PC-9 (cell line): ENCODE measurements at regions not wholly inside any gene's neighbourhood (a gene's known extent, or its start where the extent isn't known, plus 50 kb on each side); places are given as distances from the start of the nearest gene placed in this dataset.

Source experiments
- BruUV-seq: library from RNA; stranded (reverse); fragments of 400-500 nt; replicated peaks from 2 replicates; lab custom pipeline; 2021; lab: Mats Ljungman, UMichigan
- CTCF ChIA-PET: fragments of 300-600 bp; sonication (Branson Sonifier 250); formaldehyde crosslinking; loops from one replicate; lab custom pipeline; 2022; ENCODE audit warnings: antibody characterized with exemption; lab: Charles Lee
- POLR2A ChIA-PET: fragments of 300-600 bp; sonication (Branson Sonifier 250); formaldehyde crosslinking; loops from one replicate; lab custom pipeline; 2022; ENCODE audit warnings: antibody characterized with exemption; ENCODE audit not compliant: unreplicated experiment; lab: Charles Lee
- DNase-seq, 2 experiments: peaks; one replicate each; pipeline versions ENCODE4 v3.0.0 to v3.0.0-alpha.2; 2015 to 2022; ENCODE audit warnings: mixed read lengths in 1 of 2
- H2AFZ ChIP-seq: fragments of 200-600 bp; sonication (generic); 2 replicates; pipeline ENCODE4 v1.8.1; 2017; ENCODE audit warnings: antibody characterized with exemption
- H3F3A ChIP-seq: fragments of 200-600 bp; sonication (generic); 2 replicates; pipeline ENCODE4 v1.8.1; 2017; ENCODE audit warnings: antibody characterized with exemption, mild to moderate bottlenecking, low read depth; ENCODE audit not compliant: insufficient read depth
- H3K27ac ChIP-seq: fragments of 200-600 bp; sonication (generic); 2 replicates; pipeline ENCODE4 v1.6.1; 2016; ENCODE audit warnings: mixed run types
- H3K27me3 ChIP-seq: fragments of 200-600 bp; sonication (generic); 2 replicates; pipeline ENCODE4 v1.6.1; 2016; ENCODE audit warnings: low read depth, mixed run types; ENCODE audit not compliant: insufficient read depth
- H3K36me3 ChIP-seq: fragments of 200-600 bp; sonication (generic); 2 replicates; pipeline ENCODE4 v1.6.1; 2016; ENCODE audit warnings: low read depth, mixed run types
- H3K4me1 ChIP-seq: fragments of 200-600 bp; sonication (generic); replicated peaks from 2 replicates; pipeline ENCODE4 v1.6.1; 2016; ENCODE audit warnings: mixed run types; ENCODE audit not compliant: insufficient read depth
- H3K4me2 ChIP-seq: fragments of 200-600 bp; sonication (generic); 2 replicates; pipeline ENCODE4 v1.6.1; 2017; ENCODE audit warnings: mixed run types
- H3K4me3 ChIP-seq: fragments of 200-600 bp; sonication (generic); 2 replicates; pipeline ENCODE4 v1.6.1; 2016; ENCODE audit warnings: mixed run types
- H3K79me2 ChIP-seq: fragments of 200-600 bp; sonication (generic); 2 replicates; pipeline ENCODE4 v1.6.1; 2017; ENCODE audit warnings: low read depth, mixed run types
- H3K9me2 ChIP-seq: fragments of 200-600 bp; sonication (generic); 2 replicates; pipeline ENCODE4 v1.8.1; 2017; ENCODE audit warnings: mild to moderate bottlenecking; ENCODE audit not compliant: insufficient read depth
- H3K9me3 ChIP-seq: fragments of 200-600 bp; sonication (generic); 2 replicates; pipeline ENCODE4 v1.8.1; 2016; ENCODE audit warnings: low read depth; ENCODE audit not compliant: insufficient read depth
- H4K20me1 ChIP-seq: fragments of 200-600 bp; sonication (generic); 2 replicates; pipeline ENCODE4 v1.8.1; 2017; ENCODE audit not compliant: insufficient read depth
- EZH2 ChIP-seq: fragments of 200-600 bp; sonication (generic); IDR thresholded peaks from 2 replicates; pipeline ENCODE4 v1.8.0; 2017; ENCODE audit warnings: antibody characterized with exemption, low read depth
- intact Hi-C: fragments of 100-400 bp; cut with micrococcal nuclease; formaldehyde crosslinking; loops from one replicate; pipeline ENCODE4 v1.10.0; 2022; ENCODE audit not compliant: unreplicated experiment
- TF ChIP-seq, protein P1 (sequence below): fragments of 200-600 bp; sonication (generic); conservative IDR thresholded peaks from 2 replicates; pipeline ENCODE4 v1.6.1; 2017; ENCODE audit warnings: mixed run types, antibody characterized with exemption, mild to moderate bottlenecking, moderate library complexity

GRCh38 chr15:81910355-81911021, 135.3 kb downstream of the MEX3B start:
- Histone ChIP-seq H3K36me3 (no peaks in the 10 kb centered on the region), H3K9me3 (no peaks in the 10 kb centered on the region), H3K9me2 (no peaks in the 10 kb centered on the region), H4K20me1 (no peaks in the 10 kb centered on the region), H3K27ac (no peak overlapping the region), H2AFZ (no peak overlapping the region), H3K4me2 (no peak overlapping the region), H3K27me3 (peaks cover 23% of the 10 kb centered on the region; the same call in 1 of the 2 replicates), H3F3A (no peaks in the 10 kb centered on the region), H3K4me3 (no peak overlapping the region), H3K79me2 (no peaks in the 10 kb centered on the region), H3K4me1 (no peaks in the 10 kb centered on the region)
- CTCF ChIA-PET = no interaction called here
- intact Hi-C loops = no loop called here
- POLR2A ChIA-PET = no interaction called here
- no peak for DNase-seq
- BruUV-seq = no TSS peak
- no peak for TF ChIP-seq EZH2
- TF ChIP-seq, protein P1, sequence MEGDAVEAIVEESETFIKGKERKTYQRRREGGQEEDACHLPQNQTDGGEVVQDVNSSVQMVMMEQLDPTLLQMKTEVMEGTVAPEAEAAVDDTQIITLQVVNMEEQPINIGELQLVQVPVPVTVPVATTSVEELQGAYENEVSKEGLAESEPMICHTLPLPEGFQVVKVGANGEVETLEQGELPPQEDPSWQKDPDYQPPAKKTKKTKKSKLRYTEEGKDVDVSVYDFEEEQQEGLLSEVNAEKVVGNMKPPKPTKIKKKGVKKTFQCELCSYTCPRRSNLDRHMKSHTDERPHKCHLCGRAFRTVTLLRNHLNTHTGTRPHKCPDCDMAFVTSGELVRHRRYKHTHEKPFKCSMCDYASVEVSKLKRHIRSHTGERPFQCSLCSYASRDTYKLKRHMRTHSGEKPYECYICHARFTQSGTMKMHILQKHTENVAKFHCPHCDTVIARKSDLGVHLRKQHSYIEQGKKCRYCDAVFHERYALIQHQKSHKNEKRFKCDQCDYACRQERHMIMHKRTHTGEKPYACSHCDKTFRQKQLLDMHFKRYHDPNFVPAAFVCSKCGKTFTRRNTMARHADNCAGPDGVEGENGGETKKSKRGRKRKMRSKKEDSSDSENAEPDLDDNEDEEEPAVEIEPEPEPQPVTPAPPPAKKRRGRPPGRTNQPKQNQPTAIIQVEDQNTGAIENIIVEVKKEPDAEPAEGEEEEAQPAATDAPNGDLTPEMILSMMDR = no peak

- Histone ChIP-seq H3K9me2 (no peaks in the 10 kb centered on the region), H3K9me3 (no peaks in the 10 kb centered on the region), H3K4me3 (no peak overlapping the region), H3F3A (no peaks in the 10 kb centered on the region), H3K27me3 (peaks cover 23% of the 10 kb centered on the region; the same call in 1 of the 2 replicates), H3K4me1 (no peaks in the 10 kb centered on the region), H4K20me1 (no peaks in the 10 kb centered on the region), H3K79me2 (no peaks in the 10 kb centered on the region), H3K27ac (no peak overlapping the region), H3K4me2 (no peak overlapping the region), H3K36me3 (no peaks in the 10 kb centered on the region), H2AFZ (no peak overlapping the region)
- DNase-seq = no peak
- TF ChIP-seq, protein P1 = no peak
- no peak for TF ChIP-seq EZH2
- no TSS peak for BruUV-seq
- CTCF ChIA-PET = no interaction called here
- POLR2A ChIA-PET = no interaction called here
- intact Hi-C loops = no loop called here
These were observed 136.8 kb downstream of the MEX3B start for GRCh38 chr15:81909011-81909358.

- no peak overlapping the region for H3K27ac ChIP-seq
- no peaks in the 10 kb centered on the region for H3F3A ChIP-seq
- no peaks in the 10 kb centered on the region for H3K9me3 ChIP-seq
- CTCF ChIA-PET = no interaction called here
- no peaks in the 10 kb centered on the region for H3K9me2 ChIP-seq
- H3K36me3 ChIP-seq = no peaks in the 10 kb centered on the region
- H3K4me1 ChIP-seq = no peaks in the 10 kb centered on the region
- no TSS peak for BruUV-seq
- TF ChIP-seq EZH2 = no peak
- TF ChIP-seq, protein P1 = no peak
- H4K20me1 ChIP-seq = no peaks in the 10 kb centered on the region
- H3K4me2 ChIP-seq = no peak overlapping the region
- H2AFZ ChIP-seq = no peak overlapping the region
- POLR2A ChIA-PET = no interaction called here
- no peak overlapping the region for H3K4me3 ChIP-seq
- H3K27me3 ChIP-seq = peaks cover 22% of the 10 kb centered on the region; the same call in 1 of the 2 replicates
- H3K79me2 ChIP-seq = no peaks in the 10 kb centered on the region
- intact Hi-C loops = no loop called here
- DNase-seq = no peak
These were observed 137.7 kb downstream of the MEX3B start for GRCh38 chr15:81908111-81908510.
